HepG2 (cell line): ENCODE measurements at regions not wholly inside any gene's neighbourhood (a gene's known extent, or its start where the extent isn't known, plus 50 kb on each side); places are given as distances from the start of the nearest gene placed in this dataset.

ENCODE experiments used
- ATAC-seq: fragments of 200-7000 bp; cut with Tn5 transposase; 3 replicates; pipeline ENCODE4 v1.9.1; 2020; ENCODE audit warnings: mild to moderate bottlenecking, moderate library complexity
- BruUV-seq: library from RNA; stranded (reverse); fragments of 400-500 nt; replicated peaks from 2 replicates; lab custom pipeline; 2021; lab: Mats Ljungman, UMichigan
- CTCF ChIA-PET: fragments of 300-600 bp; formaldehyde crosslinking; extraction: SDS; loops from one replicate; lab custom pipeline; 2021; ENCODE audit warnings: low total read pairs, inconsistent platforms, low intra/inter-chr PET ratio; lab: Yijun Ruan, JAX
- POLR2A ChIA-PET: fragments of 350-600 bp; sonication (Branson Sonifier 250); formaldehyde crosslinking; loops from one replicate; lab custom pipeline; 2020; ENCODE audit warnings: antibody characterized with exemption, inconsistent platforms; lab: Yijun Ruan, JAX
- DNase-seq: peaks from one replicate; pipeline ENCODE4 v3.0.0-alpha.2; 2015; ENCODE audit warnings: low spot score
- FAIRE-seq: peaks from 3 replicates; lab custom pipeline; 2011; peaks lifted over from hg19 to GRCh38; lab: Jason Lieb, UNC
- H2AFZ ChIP-seq: one replicate; pipeline ENCODE4 v1.6.1; 2011; ENCODE audit warnings: low read length, inconsistent platforms
- H3K27ac ChIP-seq: fragments of 300-600 bp; 3 replicates; pipeline ENCODE4 v1.8.0; 2011; ENCODE audit warnings: mixed run types, mild to moderate bottlenecking, mixed read lengths, low read length, inconsistent platforms; ENCODE audit not compliant: insufficient read depth; ENCODE audit errors: extremely low read length
- H3K27me3 ChIP-seq, 2 experiments: fragments of 200-600 bp in 1 of 2; 2 replicates in 1 of 2; 3 replicates in 1 of 2; pipeline versions ENCODE4 v1.6.0 to v1.8.0; 2011; ENCODE audit warnings: low read length in 2 of 2, mild to moderate bottlenecking in 2 of 2, moderate library complexity in 2 of 2, inconsistent platforms in 1 of 2; ENCODE audit not compliant: insufficient read depth in 2 of 2, control insufficient read depth in 1 of 2
- H3K36me3 ChIP-seq, 2 experiments: fragments of 200-600 bp in 1 of 2; replicated peaks in 1 of 2; 2 replicates in 1 of 2; 3 replicates in 1 of 2; pipeline versions ENCODE4 v1.5.1 to v1.8.0; 2011; ENCODE audit warnings: low read length in 2 of 2, inconsistent platforms in 1 of 2; ENCODE audit not compliant: insufficient read depth in 2 of 2, control insufficient read depth in 1 of 2
- H3K4me1 ChIP-seq: 2 replicates; pipeline ENCODE4 v1.5.1; 2012; ENCODE audit warnings: low read length, inconsistent platforms; ENCODE audit not compliant: insufficient read depth
- H3K4me2 ChIP-seq: 2 replicates; pipeline ENCODE4 v1.6.0; 2011; ENCODE audit warnings: low read depth, low read length, inconsistent platforms
- H3K4me3 ChIP-seq, 3 experiments: fragments of 200-600 bp in 1 of 3; sonication (generic), shearing (Covaris generic) in 1 of 3; replicated peaks in 1 of 3; 2 replicates each; pipeline ENCODE4 v1.5.1; 2011 to 2016; ENCODE audit warnings: low read length in 3 of 3, inconsistent platforms in 2 of 3, low read depth in 2 of 3, mild to moderate bottlenecking in 2 of 3, control low read depth in 1 of 3, mixed read lengths in 1 of 3; ENCODE audit not compliant: insufficient read depth in 1 of 3
- H3K79me2 ChIP-seq: one replicate; pipeline ENCODE4 v1.6.1; 2011; ENCODE audit warnings: low read length, inconsistent platforms; ENCODE audit not compliant: insufficient read depth
- H3K9ac ChIP-seq: 2 replicates; pipeline ENCODE4 v1.6.0; 2011; ENCODE audit warnings: mild to moderate bottlenecking, low read depth, low read length, inconsistent platforms; ENCODE audit not compliant: insufficient read depth
- H3K9me3 ChIP-seq: 2 replicates; pipeline ENCODE4 v1.5.1; 2012; ENCODE audit warnings: mild to moderate bottlenecking, low read length
- H4K20me1 ChIP-seq: 2 replicates; pipeline ENCODE4 v1.6.0; 2011; ENCODE audit warnings: inconsistent platforms, mild to moderate bottlenecking, low read length, moderate library complexity; ENCODE audit not compliant: insufficient read depth
- HES4 ChIP-seq: sonication (generic); formaldehyde crosslinking; IDR thresholded peaks from 2 replicates; pipeline ENCODE4 v1.9.0; 2021; ENCODE audit warnings: mild to moderate bottlenecking, missing genetic modification reagents, borderline replicate concordance
- IRF1 ChIP-seq: sonication (generic); formaldehyde crosslinking; IDR thresholded peaks from 2 replicates; pipeline ENCODE4 v1.4.0; 2020; ENCODE audit warnings: low read depth, mild to moderate bottlenecking, missing genetic modification reagents
- MAX ChIP-seq: IDR thresholded peaks from 2 replicates; pipeline ENCODE4 v1.6.1; 2012; ENCODE audit warnings: inconsistent platforms
- RBFOX2 ChIP-seq: fragments of 200-400 bp; formaldehyde crosslinking; IDR thresholded peaks from 2 replicates; pipeline ENCODE4 v1.6.1; 2017; ENCODE audit warnings: low read depth, mild to moderate bottlenecking, low read length
- RORA ChIP-seq: sonication (generic); formaldehyde crosslinking; IDR thresholded peaks from 2 replicates; pipeline ENCODE4 v1.5.0; 2020; ENCODE audit warnings: mild to moderate bottlenecking, missing genetic modification reagents, moderate library complexity
- SKI ChIP-seq: fragments of 450-650 bp; IDR thresholded peaks from one replicate; pipeline ENCODE4 v1.6.1; 2018; ENCODE audit warnings: mild to moderate bottlenecking; ENCODE audit not compliant: partially characterized antibody
- SUZ12 ChIP-seq: fragments of 150-350 bp; IDR thresholded peaks from 2 replicates; pipeline ENCODE4 v1.6.1; 2014; ENCODE audit warnings: low read depth, low read length
- TEF ChIP-seq: sonication (generic); formaldehyde crosslinking; IDR thresholded peaks from 2 replicates; pipeline ENCODE4 v1.5.0; 2020; ENCODE audit warnings: missing genetic modification reagents
- ZKSCAN5 ChIP-seq: sonication (generic); formaldehyde crosslinking; IDR thresholded peaks from 2 replicates; pipeline ENCODE4 v1.5.1; 2020; ENCODE audit warnings: mild to moderate bottlenecking, missing genetic modification reagents
- ZNF143 ChIP-seq: sonication (generic); formaldehyde crosslinking; IDR thresholded peaks from 2 replicates; pipeline ENCODE4 v1.4.0; 2020; ENCODE audit warnings: missing genetic modification reagents
- ZNF180 ChIP-seq: sonication (generic); formaldehyde crosslinking; IDR thresholded peaks from 2 replicates; pipeline ENCODE4 v1.4.0; 2020; ENCODE audit warnings: low read depth, missing genetic modification reagents, borderline replicate concordance
- ZNF326 ChIP-seq: sonication (generic); formaldehyde crosslinking; IDR thresholded peaks from 2 replicates; pipeline ENCODE4 v1.4.0; 2020; ENCODE audit warnings: missing genetic modification reagents, borderline replicate concordance
- ZNF335 ChIP-seq: sonication (generic); formaldehyde crosslinking; IDR thresholded peaks from 2 replicates; pipeline ENCODE4 v1.4.0; 2020; ENCODE audit warnings: missing genetic modification reagents
- ZNF414 ChIP-seq: sonication (generic); formaldehyde crosslinking; IDR thresholded peaks from 2 replicates; pipeline ENCODE4 v1.5.0; 2020; ENCODE audit warnings: missing genetic modification reagents
- ZNF704 ChIP-seq: sonication (generic); formaldehyde crosslinking; IDR thresholded peaks from 2 replicates; pipeline ENCODE4 v1.8.1; 2023; ENCODE audit warnings: mild to moderate bottlenecking, inconsistent platforms, moderate library complexity, missing genetic modification reagents, borderline replicate concordance
- ZNF766 ChIP-seq: sonication (generic); formaldehyde crosslinking; IDR thresholded peaks from 2 replicates; pipeline ENCODE4 v1.5.0; 2020; ENCODE audit warnings: missing genetic modification reagents, borderline replicate concordance
- ZNF773 ChIP-seq: sonication (generic); formaldehyde crosslinking; IDR thresholded peaks from 2 replicates; pipeline ENCODE4 v1.4.0; 2020; ENCODE audit warnings: missing genetic modification reagents, borderline replicate concordance
- WGBS: methylation state at CpG from one replicate; pipeline ENCODE4 v1.1.6; 2017; ENCODE audit warnings: low lambda C conversion rate; 5-methylcytosine and 5-hydroxymethylcytosine counted together
- in situ Hi-C: cut with HindIII; loops from 2 replicates; pipeline ENCODE4 v1.10.0; 2017; ENCODE audit warnings: low pct_unique_long_range_greater_than_20kb; ENCODE audit not compliant: extremely low pct_ligation_motif_present
- intact Hi-C: fragments of 100-400 bp; cut with micrococcal nuclease; formaldehyde crosslinking; loops from one replicate; pipeline ENCODE4 v1.10.0; 2022; ENCODE audit not compliant: unreplicated experiment

DNA sequence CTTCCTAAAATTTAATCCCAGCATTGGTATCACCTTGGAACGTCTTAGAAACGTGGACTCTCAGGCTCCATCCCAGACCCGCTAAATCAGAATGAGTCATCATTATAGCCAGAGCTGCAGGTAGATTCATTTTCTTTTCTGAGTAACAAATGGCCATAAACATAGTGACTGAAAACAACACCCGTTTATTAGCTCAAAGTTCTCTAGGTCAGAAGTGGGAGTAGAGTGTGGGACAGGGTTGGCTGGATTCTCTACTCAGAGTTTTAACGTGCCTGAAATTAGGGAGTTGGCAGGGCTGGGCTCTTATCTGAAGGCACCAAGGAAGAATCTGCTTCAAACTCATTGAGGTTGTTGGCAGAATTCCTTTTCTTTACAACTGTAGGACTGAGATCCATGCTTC is 101.8 kb upstream of the C1QTNF7 start (continued):
- TF ChIP-seq TEF (CRISPR knock-in tag) (no peak), ZNF704 (CRISPR knock-in tag) (no peak), ZNF326 (CRISPR knock-in tag) (no peak), MAX (no peak), ZNF414 (CRISPR knock-in tag) (no peak), RBFOX2 (no peak)

GRCh38 chr4:15327311-15328298 is 100.2 kb upstream of the C1QTNF7 start:
- WGBS, result 8% methylated on average over 6 of the region's 7 CpGs
- no peak for DNase-seq
- no peaks in the 10 kb centered on the region for H3K36me3 ChIP-seq
- H3K4me3 ChIP-seq, result no peak overlapping the region
- FAIRE-seq, result no peak
- H3K27ac ChIP-seq, result no peak overlapping the region
- no peak overlapping the region for H2AFZ ChIP-seq
- intact Hi-C loops (no loop called here), in situ Hi-C loops (no loop called here)
- no peak for ATAC-seq
- H3K27me3 ChIP-seq, result no peaks in the 10 kb centered on the region
- CTCF ChIA-PET, result no interaction called here
- H3K4me2 ChIP-seq, result no peak overlapping the region
- BruUV-seq, result no TSS peak
- no peaks in the 10 kb centered on the region for H3K9me3 ChIP-seq
- POLR2A ChIA-PET, result no interaction called here
- no peaks in the 10 kb centered on the region for H4K20me1 ChIP-seq
- no peak overlapping the region for H3K9ac ChIP-seq
- no peaks in the 10 kb centered on the region for H3K79me2 ChIP-seq
- H3K4me1 ChIP-seq, result no peaks in the 10 kb centered on the region
- TF ChIP-seq RORA (no peak), ZNF766 (CRISPR knock-in tag) (no peak), HES4 (no peak), ZNF180 (CRISPR knock-in tag) (no peak), ZKSCAN5 (CRISPR knock-in tag) (no peak), SKI (no peak), ZNF143 (CRISPR knock-in tag) (no peak), TEF (CRISPR knock-in tag) (no peak), ZNF773 (CRISPR knock-in tag) (no peak), SUZ12 (no peak), ZNF335 (no peak), IRF1 (CRISPR knock-in tag) (no peak)
